ENCODE measurements at regions not wholly inside any gene's neighbourhood (a gene's known extent, or its start where the extent isn't known, plus 50 kb on each side); places are given as distances from the start of the nearest gene placed in this dataset.

DNA sequence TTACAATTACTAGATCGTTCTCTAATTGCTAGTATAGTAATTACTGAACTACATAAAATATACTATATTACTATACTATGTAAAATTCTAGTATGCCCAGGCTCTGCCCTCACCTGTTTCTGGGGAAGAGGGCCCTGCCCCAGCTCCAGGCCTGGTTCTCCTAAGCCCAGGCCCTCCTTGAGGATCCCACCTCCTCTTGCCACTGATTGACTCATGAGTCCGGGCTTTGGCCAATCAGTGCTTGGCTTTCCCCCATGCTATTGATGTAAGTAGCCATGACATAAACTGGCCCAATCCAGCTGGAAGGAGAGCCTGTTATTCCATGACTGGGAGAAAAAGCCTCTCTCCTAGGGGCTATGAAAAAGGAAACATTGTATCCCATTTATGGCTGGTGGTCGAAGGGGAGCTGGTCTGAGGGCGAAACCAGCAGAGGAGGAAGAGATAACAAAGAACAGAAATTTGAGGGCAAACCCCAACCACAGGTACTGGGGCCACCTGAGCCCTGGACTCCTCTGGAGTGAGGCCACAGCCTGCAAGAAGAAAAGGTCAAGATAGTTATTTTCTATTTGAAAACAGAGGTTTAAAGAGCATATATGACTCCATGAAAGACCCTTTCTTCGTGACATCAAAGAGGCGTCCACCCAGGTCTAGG, 129.3 kb upstream of the CD93 start:
- TF ChIP-seq, protein P1, sequence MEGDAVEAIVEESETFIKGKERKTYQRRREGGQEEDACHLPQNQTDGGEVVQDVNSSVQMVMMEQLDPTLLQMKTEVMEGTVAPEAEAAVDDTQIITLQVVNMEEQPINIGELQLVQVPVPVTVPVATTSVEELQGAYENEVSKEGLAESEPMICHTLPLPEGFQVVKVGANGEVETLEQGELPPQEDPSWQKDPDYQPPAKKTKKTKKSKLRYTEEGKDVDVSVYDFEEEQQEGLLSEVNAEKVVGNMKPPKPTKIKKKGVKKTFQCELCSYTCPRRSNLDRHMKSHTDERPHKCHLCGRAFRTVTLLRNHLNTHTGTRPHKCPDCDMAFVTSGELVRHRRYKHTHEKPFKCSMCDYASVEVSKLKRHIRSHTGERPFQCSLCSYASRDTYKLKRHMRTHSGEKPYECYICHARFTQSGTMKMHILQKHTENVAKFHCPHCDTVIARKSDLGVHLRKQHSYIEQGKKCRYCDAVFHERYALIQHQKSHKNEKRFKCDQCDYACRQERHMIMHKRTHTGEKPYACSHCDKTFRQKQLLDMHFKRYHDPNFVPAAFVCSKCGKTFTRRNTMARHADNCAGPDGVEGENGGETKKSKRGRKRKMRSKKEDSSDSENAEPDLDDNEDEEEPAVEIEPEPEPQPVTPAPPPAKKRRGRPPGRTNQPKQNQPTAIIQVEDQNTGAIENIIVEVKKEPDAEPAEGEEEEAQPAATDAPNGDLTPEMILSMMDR (IDR thresholded peaks at IDR 0.05), result no peak
- Histone ChIP-seq H3K36me3 (no peaks in the 10 kb centered on the region), H3K4me1 (no peaks in the 10 kb centered on the region), H3K9me3 (no peaks in the 10 kb centered on the region), H3K27me3 (no peaks in the 10 kb centered on the region), H3K4me3 (no peak overlapping the region), H3K9ac (ENCODE audit: low read depth in 2 of 2, low read length in 2 of 2) (no peak overlapping the region), H3K27ac (no peak overlapping the region)
- no peak for DNase-seq
- intact Hi-C loops (cut with DNase I), result no loop called here

- no peak overlapping the region for H3K27ac ChIP-seq
- no peak overlapping the region for H3K9ac ChIP-seq (ENCODE audit: low read depth in 2 of 2, low read length in 2 of 2)
- H3K9me3 ChIP-seq, result no peaks in the 10 kb centered on the region
- TF ChIP-seq, protein P1 (IDR thresholded peaks at IDR 0.05), result no peak
- H3K4me1 ChIP-seq, result no peaks in the 10 kb centered on the region
- intact Hi-C loops (cut with DNase I), result no loop called here
- no peaks in the 10 kb centered on the region for H3K36me3 ChIP-seq
- no peaks in the 10 kb centered on the region for H3K27me3 ChIP-seq
- no peak overlapping the region for H3K4me3 ChIP-seq
- no peak for DNase-seq
These were observed 128.8 kb upstream of the CD93 start for GRCh38 chr20:23214903-23215302.

- Histone ChIP-seq H3K36me3 (no peaks in the 10 kb centered on the region), H3K4me3 (no peak overlapping the region), H3K4me1 (no peaks in the 10 kb centered on the region), H3K27me3 (no peaks in the 10 kb centered on the region), H3K27ac (no peak overlapping the region), H3K9ac (ENCODE audit: low read depth in 2 of 2, low read length in 2 of 2) (no peak overlapping the region), H3K9me3 (no peaks in the 10 kb centered on the region)
- no peak for DNase-seq
- TF ChIP-seq, protein P1 (IDR thresholded peaks at IDR 0.05), result no peak
- intact Hi-C loops (cut with DNase I), result no loop called here
These were observed 126.4 kb upstream of the CD93 start for GRCh38 chr20:23212464-23212995.

DNA sequence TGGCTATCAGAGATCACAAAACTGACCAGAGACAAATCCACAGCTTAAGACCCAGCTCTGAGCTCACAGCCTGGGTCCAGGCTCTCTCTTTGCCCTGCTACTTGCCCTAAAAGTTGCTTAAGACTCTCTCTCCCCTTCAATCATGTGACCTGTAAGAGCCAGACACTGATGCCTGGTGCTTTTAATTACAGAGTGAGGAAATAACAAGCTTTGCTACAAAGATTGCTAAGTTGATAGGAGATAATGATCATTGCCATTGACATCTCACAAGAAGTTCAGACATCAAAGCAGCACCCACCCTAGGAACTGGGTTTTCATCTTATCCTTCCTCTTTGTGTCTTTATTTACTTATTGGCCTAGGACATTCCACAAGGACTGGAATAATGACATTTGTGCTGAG, 125.9 kb upstream of the CD93 start:
- Histone ChIP-seq H3K27me3 (no peaks in the 10 kb centered on the region), H3K4me1 (no peaks in the 10 kb centered on the region), H3K9me3 (no peaks in the 10 kb centered on the region), H3K27ac (no peak overlapping the region), H3K36me3 (no peaks in the 10 kb centered on the region), H3K4me3 (no peak overlapping the region), H3K9ac (ENCODE audit: low read depth in 2 of 2, low read length in 2 of 2) (no peak overlapping the region)
- intact Hi-C loops (cut with DNase I), result no loop called here
- TF ChIP-seq, protein P1 (IDR thresholded peaks at IDR 0.05), result no peak
- no peak for DNase-seq

DNA sequence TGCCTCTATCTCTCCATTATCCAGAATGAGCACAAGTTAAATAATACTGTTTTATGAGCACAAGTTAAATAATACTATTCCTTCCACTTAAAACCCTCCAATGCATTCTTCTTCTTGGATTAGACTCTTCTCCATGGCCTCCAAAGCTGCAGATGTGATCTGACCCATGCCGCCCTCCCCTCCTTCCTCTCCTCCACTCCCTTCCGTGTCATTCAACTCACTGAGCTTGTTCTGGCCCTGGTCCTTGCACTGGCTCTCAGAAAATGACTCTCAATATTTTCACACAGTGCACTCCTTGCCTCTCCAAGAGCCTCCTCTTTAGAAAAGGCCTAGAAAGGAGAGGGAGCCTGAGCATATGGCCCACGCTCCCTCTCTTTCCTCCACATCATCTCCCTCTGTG, 125.0 kb upstream of the CD93 start:
- TF ChIP-seq, protein P1 (IDR thresholded peaks at IDR 0.05), result no peak
- Histone ChIP-seq H3K27me3 (no peaks in the 10 kb centered on the region), H3K36me3 (no peaks in the 10 kb centered on the region), H3K9ac (ENCODE audit: low read depth in 2 of 2, low read length in 2 of 2) (no peak overlapping the region), H3K27ac (no peak overlapping the region), H3K4me3 (no peak overlapping the region), H3K9me3 (no peaks in the 10 kb centered on the region), H3K4me1 (no peaks in the 10 kb centered on the region)
- no peak for DNase-seq
- intact Hi-C loops (cut with DNase I), result no loop called here
